ENCODE measurements at regions not wholly inside any gene's neighbourhood (a gene's known extent, or its start where the extent isn't known, plus 50 kb on each side); places are given as distances from the start of the nearest gene placed in this dataset.

DNA sequence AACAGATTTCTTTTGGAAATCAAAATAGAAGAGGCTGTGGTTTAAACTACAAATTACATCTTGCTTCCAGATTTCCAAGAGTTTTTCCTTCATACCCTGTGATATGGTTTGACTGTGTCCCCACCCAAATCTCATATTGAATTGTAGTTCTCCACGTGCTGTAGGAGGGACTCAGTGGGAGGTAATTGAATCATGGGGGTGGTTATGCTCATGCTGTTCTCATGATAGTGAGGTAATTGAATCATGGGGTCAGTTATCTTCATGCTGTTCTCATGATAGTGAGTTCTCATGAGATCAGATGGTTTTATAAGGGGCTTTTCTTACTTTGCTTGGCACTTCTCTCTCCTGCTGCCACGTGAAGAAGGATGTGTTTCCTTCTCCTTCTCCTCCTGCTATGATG, 687.0 kb upstream of the ZNF608 start:
- TF ChIP-seq POLR2AphosphoS5 (IDR thresholded peaks at IDR 0.05; ENCODE audit: low read depth, low read length) (no peak), POLR2A (IDR thresholded peaks at IDR 0.05; ENCODE audit: low read depth, low read length) (no peak), TAF1 (IDR thresholded peaks at IDR 0.05; ENCODE audit: borderline replicate concordance, low read depth, low read length) (no peak)

All from GM12892 (cell line).